Keratinocyte (primary cell): ENCODE measurements at regions not wholly inside any gene's neighbourhood (a gene's known extent, or its start where the extent isn't known, plus 50 kb on each side); places are given as distances from the start of the nearest gene placed in this dataset.

Experiments used
- DNase-seq: peaks from one replicate; pipeline ENCODE4 v3.0.0-alpha.2; 2011; ENCODE audit warnings: low read depth, missing footprints, low spot score
- FAIRE-seq: peaks from 2 replicates; lab custom pipeline; 2011; peaks lifted over from hg19 to GRCh38; lab: Jason Lieb, UNC
- H2AFZ ChIP-seq: 2 replicates; pipeline ENCODE4 v1.6.0; 2012; ENCODE audit warnings: low read length, control low read depth, inconsistent platforms; ENCODE audit not compliant: control insufficient read depth
- H3K27ac ChIP-seq: 2 replicates; pipeline ENCODE4 v1.5.1; 2011; ENCODE audit warnings: low read length; ENCODE audit not compliant: control insufficient read depth, insufficient read depth
- H3K27me3 ChIP-seq: 3 replicates; pipeline ENCODE4 v1.6.0; 2011; ENCODE audit warnings: low read length; ENCODE audit not compliant: control insufficient read depth, insufficient read depth; ENCODE audit errors: extremely low read depth
- H3K36me3 ChIP-seq, 2 experiments: 2 replicates in 1 of 2; 3 replicates in 1 of 2; pipeline ENCODE4 v1.5.1; 2011; ENCODE audit warnings: low read length in 2 of 2, mild to moderate bottlenecking in 1 of 2; ENCODE audit not compliant: control insufficient read depth in 2 of 2, insufficient read depth in 2 of 2; ENCODE audit errors: extremely low read depth in 1 of 2
- H3K4me1 ChIP-seq: 3 replicates; pipeline ENCODE4 v1.5.1; 2011; ENCODE audit warnings: low read length; ENCODE audit not compliant: control insufficient read depth, insufficient read depth; ENCODE audit errors: extremely low read depth
- H3K4me2 ChIP-seq: 3 replicates; pipeline ENCODE4 v1.6.0; 2011; ENCODE audit warnings: low read depth, low read length; ENCODE audit not compliant: control insufficient read depth, insufficient read depth; ENCODE audit errors: extremely low read depth
- H3K4me3 ChIP-seq, 3 experiments: fragments of 200-600 bp in 1 of 3; sonication (generic) in 1 of 3; 2 replicates in 2 of 3; 3 replicates in 1 of 3; pipeline ENCODE4 v1.5.1; 2011 to 2016; ENCODE audit warnings: low read length in 3 of 3, mild to moderate bottlenecking in 3 of 3, control low read depth in 2 of 3, inconsistent platforms in 1 of 3, low read depth in 1 of 3, mixed read lengths in 1 of 3, mixed run types in 1 of 3, moderate library complexity in 1 of 3; ENCODE audit not compliant: control insufficient read depth in 2 of 3, insufficient read depth in 2 of 3; ENCODE audit errors: extremely low read depth in 1 of 3
- H3K79me2 ChIP-seq: 2 replicates; pipeline ENCODE4 v1.6.0; 2012; ENCODE audit warnings: low read length; ENCODE audit not compliant: control insufficient read depth, insufficient read depth
- H3K9ac ChIP-seq: 3 replicates; pipeline ENCODE4 v1.6.0; 2011; ENCODE audit warnings: low read length; ENCODE audit not compliant: control insufficient read depth, insufficient read depth; ENCODE audit errors: extremely low read depth
- H3K9me1 ChIP-seq: 3 replicates; pipeline ENCODE4 v1.6.0; 2011; ENCODE audit warnings: low read length; ENCODE audit not compliant: control insufficient read depth, insufficient read depth; ENCODE audit errors: extremely low read depth
- H3K9me3 ChIP-seq: 2 replicates; pipeline ENCODE4 v1.5.1; 2012; ENCODE audit warnings: low read depth, low read length; ENCODE audit not compliant: control insufficient read depth
- H4K20me1 ChIP-seq: 3 replicates; pipeline ENCODE4 v1.6.0; 2011; ENCODE audit warnings: low read length; ENCODE audit not compliant: control insufficient read depth, insufficient read depth; ENCODE audit errors: extremely low read depth
- CTCF ChIP-seq, 3 experiments: IDR thresholded peaks in 1 of 3; conservative IDR thresholded peaks in 1 of 3; optimal IDR thresholded peaks in 1 of 3; 2 replicates in 2 of 3; 3 replicates in 1 of 3; pipeline versions ENCODE3 to v1.5.1; 2011; ENCODE audit warnings: low read length in 3 of 3, mild to moderate bottlenecking in 3 of 3, moderate library complexity in 2 of 3, control low read depth in 1 of 3, inconsistent platforms in 1 of 3; ENCODE audit not compliant: insufficient read depth in 2 of 3; ENCODE audit errors: extremely low read depth in 1 of 3
- EZH2 ChIP-seq: IDR thresholded peaks from one replicate; pipeline ENCODE4 v1.6.1; 2012; ENCODE audit warnings: inconsistent platforms, mild to moderate bottlenecking, low read length, moderate library complexity
- dilution Hi-C: fragments of 300-500 bp; cut with MboI; formaldehyde crosslinking; loops from one replicate; pipeline ENCODE4 v1.7.0; 2020; ENCODE audit warnings: low sequenced_read_pairs; ENCODE audit not compliant: extremely low pct_ligation_motif_present

GRCh38 chr7:101724957-101725356 lies 92.5 kb upstream of the CUX1 start:
- H3K4me3 ChIP-seq = no peak overlapping the region
- H3K9me3 ChIP-seq = no peaks in the 10 kb centered on the region
- no peak overlapping the region for H3K27ac ChIP-seq
- no peak overlapping the region for H3K9ac ChIP-seq
- no peaks in the 10 kb centered on the region for H4K20me1 ChIP-seq
- dilution Hi-C loops = no loop called here
- no peaks in the 10 kb centered on the region for H3K36me3 ChIP-seq
- H2AFZ ChIP-seq = no peak overlapping the region
- FAIRE-seq (no peak), DNase-seq (no peak)
- no peaks in the 10 kb centered on the region for H3K79me2 ChIP-seq
- no peak overlapping the region for H3K4me2 ChIP-seq
- TF ChIP-seq CTCF (optimal IDR thresholded peaks at IDR 0.05 in 1 of 3, IDR thresholded peaks at IDR 0.05 in 1 of 3, conservative IDR thresholded peaks at IDR 0.05 in 1 of 3; ENCODE audit: extremely low read depth in 1 of 3, insufficient read depth in 2 of 3, low read length in 3 of 3) (no peak), EZH2 (no peak)
- no peaks in the 10 kb centered on the region for H3K9me1 ChIP-seq
- peaks cover 5% of the 10 kb centered on the region for H3K27me3 ChIP-seq
- no peaks in the 10 kb centered on the region for H3K4me1 ChIP-seq

- Histone ChIP-seq H3K4me2 (no peak overlapping the region), H3K36me3 (no peaks in the 10 kb centered on the region), H3K9me3 (no peaks in the 10 kb centered on the region), H4K20me1 (no peaks in the 10 kb centered on the region), H3K27ac (no peak overlapping the region), H2AFZ (no peak overlapping the region), H3K4me3 (no peak overlapping the region), H3K4me1 (no peaks in the 10 kb centered on the region), H3K27me3 (peaks cover 5% of the 10 kb centered on the region), H3K79me2 (no peaks in the 10 kb centered on the region), H3K9me1 (no peaks in the 10 kb centered on the region), H3K9ac (no peak overlapping the region)
- DNase-seq = no peak
- TF ChIP-seq CTCF (optimal IDR thresholded peaks at IDR 0.05 in 1 of 3, IDR thresholded peaks at IDR 0.05 in 1 of 3, conservative IDR thresholded peaks at IDR 0.05 in 1 of 3; ENCODE audit: extremely low read depth in 1 of 3, insufficient read depth in 2 of 3, low read length in 3 of 3) = no peak
- no peak for TF ChIP-seq EZH2
- no peak for FAIRE-seq
- dilution Hi-C loops = no loop called here
Measured at GRCh38 chr7:101725921-101726320, 91.5 kb upstream of the CUX1 start.
